TTC549 (cell line): ENCODE measurements at regions not wholly inside any gene's neighbourhood (a gene's known extent, or its start where the extent isn't known, plus 50 kb on each side); places are given as distances from the start of the nearest gene placed in this dataset.
"Not testable (repeated sequence)": the region's sequence is repeated elsewhere in the genome, so short reads cannot be mapped to it uniquely, and the experiment has no call there.

ENCODE experiments used
- FAIRE-seq: peaks from 2 replicates; lab custom pipeline; 2012; peaks lifted over from hg19 to GRCh38; lab: Jason Lieb, UNC

DNA sequence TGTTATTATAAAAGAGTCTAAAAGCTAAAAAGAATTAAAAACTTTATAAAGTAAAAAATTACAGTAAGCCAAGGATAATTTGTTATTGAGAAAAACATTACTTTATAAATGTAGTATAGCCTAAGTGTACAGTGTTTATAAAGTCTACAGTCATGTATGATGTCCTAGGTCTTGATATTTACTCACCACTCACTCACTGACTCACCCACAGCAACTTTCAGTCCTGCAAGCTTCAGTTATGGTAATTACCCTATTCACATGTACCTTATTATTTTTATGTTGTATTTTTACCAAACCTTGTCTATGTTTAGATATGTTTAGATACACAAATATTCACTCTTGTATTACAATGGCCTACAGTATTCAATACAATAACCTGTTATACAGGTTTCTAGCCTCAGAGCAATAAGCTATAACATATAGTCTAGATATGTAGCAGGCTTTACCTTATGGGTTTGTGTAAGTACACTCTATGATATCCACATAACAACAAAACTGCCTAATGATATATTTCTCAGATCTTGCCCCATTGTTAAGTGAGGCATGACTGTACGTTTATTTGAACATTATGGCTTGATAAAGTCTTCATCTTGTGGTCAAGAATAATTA, 113.7 kb upstream of the KITLG start:
- no peak for FAIRE-seq

DNA sequence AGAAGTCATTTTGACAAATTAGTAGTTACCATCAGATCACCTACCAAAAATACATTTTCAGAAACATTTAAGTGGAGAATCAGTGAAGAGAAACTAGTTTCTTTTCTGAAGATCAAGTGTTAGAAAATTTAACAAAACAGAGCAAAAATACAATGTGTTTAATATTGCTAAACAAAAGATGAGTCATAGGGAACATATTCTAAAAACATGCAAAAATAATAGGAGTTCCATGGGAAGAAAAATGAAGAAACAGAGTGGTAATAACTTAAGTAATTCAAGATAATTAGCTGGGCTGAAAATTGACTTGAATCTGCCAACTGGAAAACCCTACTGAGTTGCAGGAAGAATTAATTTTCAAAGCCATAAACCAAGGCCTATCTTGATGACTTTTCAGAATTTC, 111.5 kb upstream of the KITLG start:
- no peak for FAIRE-seq

DNA sequence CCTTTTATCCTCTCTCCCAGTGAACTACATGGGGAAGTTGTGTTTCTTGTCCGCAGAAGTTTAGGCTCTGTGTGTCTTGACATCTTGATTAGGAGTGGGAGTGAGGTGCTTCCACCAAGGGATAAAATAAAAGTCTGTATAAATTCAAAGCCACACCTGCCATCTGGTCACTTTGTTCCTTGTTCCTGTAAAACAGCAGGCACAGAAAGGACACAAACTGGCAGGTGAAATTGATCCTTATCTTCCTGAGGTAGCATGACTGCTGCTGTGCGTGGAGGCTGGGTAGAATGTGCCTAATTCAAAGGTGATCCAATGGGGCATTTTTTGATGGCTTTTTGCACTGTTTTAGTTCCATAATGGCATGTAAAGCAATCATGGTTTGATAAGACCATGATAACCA, 104.3 kb upstream of the KITLG start:
- no peak for FAIRE-seq

DNA sequence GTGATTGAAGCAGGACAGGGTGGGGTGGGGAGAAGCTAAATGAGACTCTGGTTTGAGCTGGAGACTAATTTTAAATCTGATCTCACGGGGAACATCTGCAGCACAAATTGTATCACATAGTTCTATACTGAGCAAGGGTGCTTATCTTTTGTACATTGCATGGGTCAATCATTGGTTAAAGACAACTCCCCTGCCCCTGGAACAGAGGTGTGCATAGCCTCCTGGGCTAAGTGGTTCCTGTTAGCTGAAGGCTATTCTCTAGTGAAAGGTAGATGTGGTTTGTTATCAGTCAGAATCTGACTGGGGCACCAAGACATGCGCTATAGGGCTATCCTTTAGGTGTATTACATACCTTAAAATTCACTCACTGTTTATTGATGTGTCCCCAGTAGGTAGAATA, 103.9 kb upstream of the KITLG start:
- FAIRE-seq: no peak

DNA sequence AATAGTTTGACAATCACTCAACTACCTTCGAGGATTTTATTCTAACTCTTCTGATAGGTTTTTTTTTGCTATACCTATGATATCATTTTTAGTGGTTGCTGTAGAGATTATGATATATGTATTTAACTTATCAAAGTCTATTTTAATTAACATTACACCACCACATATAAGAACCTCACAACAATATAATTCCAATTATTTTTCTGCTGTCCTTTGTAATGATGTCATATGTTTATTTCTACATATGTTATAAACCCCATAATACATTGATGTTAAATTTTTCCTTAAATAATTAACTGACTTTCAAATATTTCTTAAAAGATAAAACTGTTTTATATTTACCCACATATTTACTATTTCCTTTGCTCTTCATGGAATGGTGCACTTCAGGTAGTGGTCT, 103.4 kb upstream of the KITLG start:
- FAIRE-seq: no peak

DNA sequence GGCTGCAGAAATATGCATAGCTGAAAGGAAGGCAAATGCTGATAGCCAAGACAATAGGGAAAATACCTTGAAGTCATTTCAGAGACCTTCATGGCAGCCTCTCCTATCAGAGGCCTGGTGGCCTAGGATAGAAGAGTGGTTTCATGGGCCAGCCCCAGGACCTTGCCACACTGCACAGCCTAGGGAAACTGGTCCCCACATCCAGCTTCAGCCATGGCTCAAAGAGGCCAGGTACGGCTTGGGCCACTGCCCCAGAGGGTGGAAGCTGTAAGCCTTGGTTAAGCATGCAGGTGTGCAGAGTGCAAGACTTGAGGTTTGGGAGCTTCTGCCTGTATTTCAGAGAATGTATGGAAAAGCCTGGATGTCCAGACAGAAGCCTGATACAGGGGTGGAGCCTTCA, 101.0 kb upstream of the KITLG start:
- FAIRE-seq: no peak

DNA sequence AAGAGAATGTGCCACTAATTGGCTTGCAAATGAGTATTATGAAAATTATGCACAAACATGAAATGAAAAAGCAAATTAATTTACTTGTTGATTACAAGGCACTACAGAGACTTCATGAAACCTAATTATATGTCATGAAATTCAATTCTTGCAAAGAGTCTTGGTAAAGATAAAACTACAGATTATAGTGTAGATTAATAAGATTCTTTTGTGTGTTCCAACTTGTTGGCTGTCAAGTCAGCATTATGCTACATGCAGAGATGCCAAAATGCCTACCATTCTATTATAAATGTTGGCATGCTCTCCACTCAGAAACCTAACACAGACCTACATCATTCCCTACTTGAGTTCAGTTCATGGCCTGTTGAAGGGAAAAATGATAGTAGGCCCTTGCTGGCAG, 97.2 kb upstream of the KITLG start:
- FAIRE-seq: no peak

DNA sequence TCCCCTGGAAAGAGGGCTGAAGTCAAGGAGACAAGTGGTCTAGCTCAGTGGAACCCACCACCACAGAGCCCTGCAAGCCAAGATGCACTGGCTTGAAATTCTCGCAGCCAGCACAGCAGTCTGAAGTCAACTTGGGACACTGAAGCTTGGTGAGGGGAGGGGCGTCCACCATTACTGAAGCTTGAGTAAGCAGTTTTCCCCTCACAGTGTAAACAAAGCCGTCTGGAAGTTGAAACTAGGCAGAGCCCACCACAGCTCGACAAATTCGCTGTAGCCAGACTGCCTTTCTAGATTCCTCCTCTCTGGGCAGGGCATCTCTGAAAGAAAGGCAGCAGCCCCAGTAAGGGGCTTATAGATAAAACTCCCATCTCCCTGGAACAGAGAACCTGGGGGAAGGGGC, 87.3 kb upstream of the KITLG start:
- FAIRE-seq: not testable (repeated sequence)

DNA sequence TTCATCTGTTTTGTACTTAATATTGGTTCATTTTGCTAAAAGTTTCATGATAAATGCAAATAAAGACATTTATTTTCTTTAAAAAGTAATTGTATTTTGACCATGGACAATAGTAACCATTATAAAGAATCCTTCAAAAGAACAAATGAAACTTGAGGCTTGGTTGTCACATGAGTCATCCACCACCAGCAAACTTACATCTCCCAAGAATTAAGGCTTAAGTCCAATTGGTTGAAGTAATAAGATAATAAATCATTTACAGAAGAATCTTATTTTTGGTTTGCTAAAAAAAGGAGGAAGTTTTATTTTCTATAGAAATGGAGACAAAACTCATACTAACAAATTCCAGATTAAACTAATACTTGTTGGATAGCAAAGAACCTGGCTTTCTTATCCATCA, 84.8 kb upstream of the KITLG start:
- FAIRE-seq: no peak

DNA sequence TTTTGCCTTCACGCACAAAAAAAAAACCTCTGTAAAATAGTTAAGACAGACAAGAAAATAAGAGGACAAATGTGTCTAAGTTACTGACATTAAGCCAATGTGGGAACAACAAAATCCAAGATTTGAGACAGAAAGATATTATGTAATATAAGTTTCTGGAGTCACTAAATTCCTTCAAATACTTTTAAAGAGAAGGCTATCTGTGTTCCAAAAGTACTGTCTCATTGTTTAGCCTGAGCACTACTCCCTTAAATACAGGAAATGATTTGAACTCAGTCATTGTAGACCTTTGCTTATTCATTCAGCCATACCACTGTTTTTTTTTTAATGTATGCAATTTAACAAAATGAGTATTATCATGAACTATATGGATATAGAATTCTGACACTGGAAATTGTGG, 82.7 kb upstream of the KITLG start:
- FAIRE-seq: no peak

DNA sequence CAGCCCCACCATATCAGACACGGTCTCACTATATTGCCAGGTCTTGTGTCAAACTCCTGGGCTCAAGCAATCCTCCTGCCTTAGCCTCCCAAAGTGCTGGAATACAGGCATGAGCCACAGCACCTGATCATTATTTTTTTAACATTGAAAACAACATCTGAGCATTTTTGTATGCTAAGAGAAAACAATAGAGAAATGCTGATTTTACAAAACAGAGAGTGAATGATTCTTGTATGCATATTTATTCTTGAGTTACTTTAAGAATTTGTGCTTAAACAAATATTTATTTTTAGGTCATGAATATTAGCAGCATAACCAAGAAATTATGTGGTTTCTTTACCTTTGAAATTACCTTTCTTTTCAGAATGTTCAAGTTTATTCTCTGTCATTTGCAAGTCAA, 81.8 kb upstream of the KITLG start:
- no peak for FAIRE-seq

DNA sequence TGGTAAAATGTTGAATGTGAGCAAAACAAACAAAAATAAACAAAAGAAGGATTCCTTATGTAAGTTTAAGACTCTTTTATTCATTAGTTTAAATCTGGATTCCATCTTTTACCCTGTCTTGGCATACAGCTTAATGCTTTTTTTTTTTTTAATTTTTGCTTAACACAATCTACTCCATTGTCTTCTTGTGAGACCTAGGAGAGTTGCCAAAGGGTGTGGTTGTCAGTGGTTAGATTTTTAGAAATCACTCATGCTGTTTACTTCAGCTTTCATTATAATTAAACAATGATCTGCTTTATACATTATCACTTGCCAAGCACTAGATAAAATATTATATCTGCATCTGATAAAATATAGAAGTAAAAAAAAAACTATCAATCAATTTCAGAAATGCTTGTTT, 77.7 kb upstream of the KITLG start:
- FAIRE-seq: no peak

DNA sequence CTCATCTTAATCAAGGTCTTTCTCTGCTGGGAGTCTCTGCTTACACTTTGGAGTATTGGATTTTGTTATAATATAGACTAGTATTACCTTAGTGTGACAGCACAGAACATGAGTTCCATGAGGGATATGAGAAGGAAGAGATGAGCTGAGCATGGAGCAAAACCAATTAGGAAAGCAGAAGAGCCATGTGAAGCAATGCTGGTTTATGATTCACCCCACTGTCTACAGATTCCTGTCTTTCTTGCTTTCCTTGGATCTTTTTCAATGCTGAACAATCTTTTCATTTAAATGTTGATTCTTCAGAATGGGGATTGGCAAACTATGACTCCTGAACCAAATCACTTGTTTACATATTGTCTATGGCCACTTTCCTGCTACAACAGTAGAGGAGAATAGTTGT, 70.4 kb upstream of the KITLG start:
- no peak for FAIRE-seq

DNA sequence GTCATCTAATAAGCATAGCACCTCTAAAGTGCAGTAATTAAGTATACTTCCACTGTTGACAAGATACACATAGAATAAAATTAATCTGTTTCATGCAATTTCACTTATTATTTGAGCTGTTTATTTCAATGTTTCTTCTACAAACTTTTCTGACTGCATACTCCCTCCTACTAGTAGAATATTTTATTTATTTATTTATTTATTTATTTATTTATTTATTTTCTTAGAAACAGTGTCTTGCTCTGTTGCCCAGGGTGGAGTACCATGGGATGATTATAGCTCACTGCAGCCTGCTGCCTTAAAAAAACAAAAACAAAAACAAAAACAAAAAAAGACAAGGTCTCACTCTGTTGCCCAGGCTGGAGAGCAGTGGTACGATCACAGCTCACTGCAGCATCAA, 68.4 kb upstream of the KITLG start:
- no peak for FAIRE-seq

DNA sequence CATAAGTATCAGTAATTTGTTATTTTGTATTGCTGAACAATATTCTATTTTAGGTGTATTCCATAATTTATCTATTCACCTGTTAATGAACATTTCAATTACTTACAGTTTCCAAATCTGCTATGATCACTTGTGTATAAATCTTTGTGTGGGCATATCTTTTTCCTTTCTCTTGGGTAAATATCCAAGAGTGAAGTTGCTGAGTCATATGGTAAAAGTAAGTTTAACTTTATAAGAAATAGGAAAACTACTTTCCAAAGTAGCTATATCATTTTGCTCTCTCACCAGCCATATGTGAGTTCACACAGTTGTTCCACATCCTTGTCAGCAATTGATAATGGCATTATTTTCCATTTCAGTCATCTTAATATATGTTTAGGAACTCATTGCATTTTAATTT, 66.6 kb upstream of the KITLG start:
- no peak for FAIRE-seq

DNA sequence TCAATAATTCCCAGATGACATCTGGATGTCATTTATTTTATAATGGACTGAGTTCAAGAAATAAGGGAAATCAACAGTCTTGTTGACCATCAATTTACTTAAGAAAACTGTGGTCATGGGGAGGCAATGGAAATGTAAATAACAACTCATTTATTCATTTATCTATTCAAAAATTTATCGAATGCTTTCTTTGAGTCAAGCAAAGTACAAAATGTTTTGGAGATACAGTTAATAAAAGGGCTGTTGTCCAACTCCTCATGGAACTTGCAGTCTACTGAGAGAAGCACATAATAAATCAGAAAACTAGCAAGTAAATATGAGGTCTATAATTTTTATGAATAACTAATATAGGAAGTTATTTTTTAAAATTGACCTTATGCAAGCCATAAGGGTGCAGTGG, 65.5 kb upstream of the KITLG start:
- no peak for FAIRE-seq

DNA sequence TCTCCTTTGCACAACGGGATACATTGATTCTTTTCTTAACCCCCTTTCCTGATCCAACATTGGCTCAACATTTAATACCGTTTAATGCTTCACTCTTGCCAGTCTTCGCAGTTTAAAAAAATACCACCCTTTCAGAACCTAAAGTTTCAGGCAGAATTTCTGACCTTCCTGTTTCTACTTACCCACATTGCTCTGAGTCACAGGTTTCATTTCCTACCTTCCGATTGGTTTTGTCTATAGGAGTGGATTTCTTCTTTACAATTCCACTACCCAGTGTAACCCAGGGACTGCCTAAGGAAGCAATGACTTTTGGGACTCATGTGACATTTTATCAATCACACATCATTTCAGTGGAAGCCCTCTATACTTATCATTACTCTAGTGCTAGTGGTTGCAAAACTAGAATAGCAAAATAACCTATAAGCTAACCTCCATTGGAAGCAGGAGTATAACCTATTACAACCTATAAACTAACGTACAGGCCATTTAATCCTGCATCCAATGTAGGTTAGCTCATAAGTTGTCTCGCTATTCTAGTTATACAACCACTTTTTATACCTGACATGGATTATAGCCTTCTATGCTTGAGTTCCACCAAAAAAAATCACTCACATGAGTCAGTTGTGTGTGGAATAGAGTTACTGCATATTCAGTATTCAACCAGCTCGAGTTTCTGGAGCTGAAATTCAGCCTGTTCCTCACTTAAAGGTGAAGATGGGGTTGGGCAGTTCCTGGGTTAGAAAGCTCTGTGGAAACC, 64.9 kb upstream of the KITLG start:
- FAIRE-seq: no peak

DNA sequence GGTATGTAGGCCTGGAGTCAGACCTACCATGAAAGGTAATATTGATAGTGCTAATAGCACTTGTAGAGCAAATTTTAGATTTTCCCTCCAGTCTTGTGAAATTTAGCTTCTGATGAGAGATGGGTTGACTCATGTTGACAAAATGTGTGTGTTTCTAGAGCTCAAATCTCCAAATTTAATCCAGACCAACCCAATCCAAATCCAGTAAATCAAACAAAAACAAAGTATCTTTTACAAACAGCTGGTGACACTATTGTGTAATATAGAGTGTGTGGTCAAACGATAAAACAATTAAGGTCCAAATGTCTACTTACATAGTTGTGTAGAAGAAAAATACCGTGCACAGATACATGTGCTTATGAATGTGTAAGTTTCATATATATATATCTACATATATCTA, 63.4 kb upstream of the KITLG start:
- FAIRE-seq: no peak

DNA sequence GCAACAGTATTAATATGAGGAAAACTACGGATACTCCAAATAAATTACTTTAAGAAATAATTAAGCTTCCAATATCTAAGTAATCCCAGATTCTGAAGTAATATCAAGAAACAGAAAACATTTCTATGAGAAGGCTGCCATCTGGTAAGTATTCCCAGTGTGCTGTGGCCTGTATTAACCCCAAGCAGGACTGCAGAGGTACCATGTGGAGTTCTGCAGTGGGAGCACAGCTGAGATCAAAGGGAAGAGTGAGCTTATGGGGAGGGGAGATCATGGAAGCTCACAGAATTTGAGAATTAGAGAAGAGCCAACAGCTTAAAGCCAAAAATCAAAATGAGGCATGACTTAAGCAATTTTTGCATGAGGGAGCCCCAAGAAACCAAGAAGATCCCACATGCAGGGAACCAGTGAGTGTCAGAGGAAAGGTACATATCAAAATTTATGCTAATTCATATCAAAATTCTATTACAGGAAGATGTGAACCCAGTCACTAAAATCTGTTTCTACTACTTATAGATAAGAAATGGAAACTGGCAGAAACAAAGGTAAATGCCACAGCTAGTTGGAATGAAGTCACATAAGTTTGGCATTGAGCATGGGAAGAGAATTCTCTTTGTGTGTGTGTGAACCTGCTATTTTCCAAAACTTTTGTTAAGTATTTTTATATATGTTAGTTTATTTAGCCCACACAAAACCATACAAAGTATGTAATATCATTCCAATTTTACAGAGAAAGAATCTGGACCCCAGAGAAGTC, 62.6 kb upstream of the KITLG start:
- no peak for FAIRE-seq

DNA sequence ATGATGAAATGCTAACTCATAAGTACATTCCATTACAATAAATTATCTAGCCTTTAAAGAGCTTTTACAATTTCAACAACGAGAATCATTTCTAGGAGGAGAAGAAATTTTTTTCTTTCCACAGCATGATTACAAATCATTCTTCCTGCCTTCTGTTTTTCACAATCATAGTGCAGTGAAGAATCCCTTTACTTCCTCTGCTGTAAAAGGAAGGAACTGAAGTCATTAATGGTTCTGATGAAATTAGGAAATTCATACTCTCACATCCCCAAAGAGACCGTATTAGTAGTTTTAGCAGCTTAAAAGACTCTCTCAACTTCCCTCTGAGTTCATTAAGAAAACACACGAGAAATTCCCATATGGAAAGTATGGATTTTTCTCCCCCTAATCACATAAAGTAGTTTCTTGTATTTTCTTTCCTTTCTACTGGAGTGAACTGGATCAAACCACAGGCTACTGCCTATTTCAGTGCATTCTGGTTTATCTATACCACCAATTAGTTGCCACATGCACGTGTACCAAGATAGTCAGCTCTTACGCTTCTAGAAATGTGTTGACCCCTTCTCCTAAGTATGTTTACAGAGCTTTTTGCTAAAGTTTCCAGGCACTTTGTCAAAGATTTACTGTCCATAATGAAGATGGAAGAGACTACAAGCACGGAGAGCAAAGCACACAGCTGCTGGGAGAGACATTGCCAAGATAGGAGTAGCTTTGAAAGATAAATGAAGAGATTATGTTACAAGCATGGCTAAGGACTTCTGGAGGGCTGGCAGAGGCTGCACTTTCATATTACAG, 58.9 kb upstream of the KITLG start:
- no peak for FAIRE-seq

DNA sequence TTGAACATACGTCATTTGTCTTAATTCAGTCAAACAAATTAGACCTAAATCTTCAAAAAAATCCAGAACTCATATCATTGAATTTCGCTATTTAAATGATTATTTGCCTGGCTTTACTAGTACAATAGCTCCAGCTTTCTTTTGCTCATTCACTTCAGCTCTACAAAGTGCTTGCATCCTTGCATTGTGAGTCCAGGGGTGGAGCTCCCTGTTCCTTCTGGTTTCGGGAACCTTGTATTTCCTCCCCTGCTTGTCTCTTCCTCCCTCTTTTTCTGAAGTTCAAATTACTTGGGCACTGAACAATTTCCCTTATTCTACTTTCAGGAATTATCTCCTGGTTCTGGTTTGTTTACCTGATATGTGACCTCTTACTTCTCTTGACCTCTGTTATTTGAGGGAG, 58.1 kb upstream of the KITLG start:
- FAIRE-seq: no peak

DNA sequence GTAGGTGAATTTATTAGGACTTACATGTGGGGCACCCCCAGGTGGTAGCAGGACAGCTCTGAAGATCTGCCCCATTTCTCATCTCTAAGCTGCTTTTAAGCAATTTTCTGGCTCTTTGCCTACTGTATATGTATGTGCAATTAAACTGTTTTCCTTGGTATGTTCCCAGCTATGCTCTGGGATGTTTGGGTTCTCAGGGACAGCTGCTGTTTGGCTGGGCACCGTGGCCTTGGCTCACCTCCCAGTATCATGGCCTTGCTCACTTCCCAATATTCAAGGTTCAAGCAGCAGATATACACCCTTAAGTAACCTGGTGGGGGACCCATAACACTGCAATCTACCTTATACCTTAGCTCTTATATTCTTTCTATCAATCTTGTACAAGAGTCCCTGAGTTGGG, 53.7 kb upstream of the KITLG start:
- FAIRE-seq: no peak

DNA sequence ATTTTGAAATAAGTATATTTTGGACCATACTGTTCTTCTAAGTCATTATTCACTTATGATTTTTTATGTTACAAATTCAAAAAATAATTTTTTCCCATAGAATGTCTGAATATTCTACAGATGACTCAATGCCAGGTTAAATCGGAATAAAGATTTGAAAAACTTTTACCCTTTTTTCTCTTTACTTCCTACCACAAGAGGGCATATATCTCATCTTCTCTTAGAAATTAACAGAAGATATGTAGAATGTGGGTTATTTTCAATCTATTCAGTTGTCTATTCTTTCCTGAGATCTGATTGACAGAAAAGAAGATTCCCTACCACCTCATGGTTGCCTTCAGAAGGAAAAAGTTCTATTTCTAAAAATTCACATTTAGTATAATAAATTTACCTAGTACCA, 53.0 kb upstream of the KITLG start:
- peak; percentile 79 for FAIRE-seq
